ENCODE measurements at regions not wholly inside any gene's neighbourhood (a gene's known extent, or its start where the extent isn't known, plus 50 kb on each side); places are given as distances from the start of the nearest gene placed in this dataset.
"Not testable (repeated sequence)": the region's sequence is repeated elsewhere in the genome, so short reads cannot be mapped to it uniquely, and the experiment has no call there.

GRCh38 chr3:125645616-125646015 is 50.3 kb upstream of the OSBPL11 start:
- no peak for DNase-seq

DNA sequence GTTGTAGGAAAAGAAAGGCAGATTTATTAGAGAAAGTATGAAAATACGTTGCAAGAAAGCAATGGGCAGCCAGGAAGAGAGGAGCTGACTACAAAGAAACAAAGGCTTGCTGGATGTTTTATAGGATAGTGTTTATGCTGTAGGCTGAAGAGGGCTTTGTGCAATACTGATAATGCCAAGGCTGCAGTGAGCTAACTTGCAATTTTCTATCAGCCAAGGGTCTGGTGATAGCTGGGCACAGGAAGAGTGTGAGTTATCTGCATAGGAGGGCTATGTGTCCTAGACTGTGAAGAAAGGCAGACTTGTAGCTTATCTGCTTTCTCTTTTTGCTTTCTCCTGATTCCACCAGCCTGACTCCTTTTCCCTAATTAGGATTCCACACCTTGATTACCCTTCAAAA is 51.3 kb upstream of the OSBPL11 start:
- no peak for DNase-seq

GRCh38 chr3:125647318-125648014 is 52.2 kb upstream of the OSBPL11 start:
- peak; percentile 83 for DNase-seq

DNA sequence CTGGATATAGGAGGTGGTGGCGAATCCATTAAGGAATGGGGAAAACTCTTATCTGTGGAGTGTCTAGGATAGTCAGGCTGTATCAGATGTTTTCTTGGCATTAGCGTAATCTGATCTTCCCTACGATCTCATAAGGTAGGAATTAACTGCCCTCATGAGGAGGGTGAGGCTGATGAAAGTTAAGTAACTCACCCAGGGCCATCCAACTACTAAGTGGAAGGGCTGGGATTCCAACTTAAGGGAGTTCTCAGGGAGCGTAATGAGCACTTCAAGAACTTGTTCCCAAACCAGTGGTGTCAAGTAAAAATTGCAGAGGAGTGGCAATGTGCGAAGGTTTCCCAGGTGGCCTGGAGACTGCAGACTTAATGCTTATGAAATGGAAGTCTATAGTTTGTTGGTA is 55.9 kb upstream of the OSBPL11 start:
- DNase-seq, result no peak

DNA sequence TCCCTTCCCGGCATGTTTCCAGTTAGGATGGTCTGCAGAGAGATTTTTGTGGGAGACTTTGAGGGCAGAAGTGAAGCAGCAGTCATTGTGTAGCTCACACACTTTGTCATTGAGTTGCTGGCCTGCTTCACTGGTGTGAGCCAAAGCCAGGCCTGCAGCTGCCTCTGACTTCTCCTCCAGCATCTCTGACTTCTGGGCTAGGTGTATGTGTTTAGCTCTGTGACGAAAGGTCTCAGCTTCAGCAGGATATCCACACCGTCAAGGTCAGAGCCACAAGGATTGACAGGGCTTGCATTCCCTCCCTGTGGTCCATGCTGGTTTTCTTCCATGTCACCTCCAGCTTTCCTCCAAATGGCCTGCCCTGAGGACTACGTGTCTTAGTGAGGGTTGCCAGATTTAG is 57.1 kb upstream of the OSBPL11 start:
- DNase-seq, result no peak

DNA sequence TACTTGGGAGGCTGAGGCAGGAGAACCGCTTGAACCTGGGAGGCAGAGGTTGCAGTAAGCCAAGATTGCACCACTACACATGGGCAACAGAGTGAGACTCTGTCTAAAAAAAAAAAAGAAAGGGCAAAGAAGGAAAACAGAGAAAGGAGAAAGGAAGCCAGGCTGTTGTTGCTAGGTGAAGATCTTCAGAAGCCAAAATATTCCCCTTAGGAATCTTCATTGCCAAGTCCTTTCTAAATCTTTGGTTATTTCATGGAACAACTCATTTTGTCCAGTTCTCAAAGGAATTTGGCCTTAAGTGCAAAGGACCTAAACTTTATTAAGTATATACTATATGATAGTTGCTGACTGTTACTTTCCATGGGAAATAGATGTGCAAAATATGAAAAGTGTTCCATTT is 59.2 kb upstream of the OSBPL11 start:
- no peak for DNase-seq

DNA sequence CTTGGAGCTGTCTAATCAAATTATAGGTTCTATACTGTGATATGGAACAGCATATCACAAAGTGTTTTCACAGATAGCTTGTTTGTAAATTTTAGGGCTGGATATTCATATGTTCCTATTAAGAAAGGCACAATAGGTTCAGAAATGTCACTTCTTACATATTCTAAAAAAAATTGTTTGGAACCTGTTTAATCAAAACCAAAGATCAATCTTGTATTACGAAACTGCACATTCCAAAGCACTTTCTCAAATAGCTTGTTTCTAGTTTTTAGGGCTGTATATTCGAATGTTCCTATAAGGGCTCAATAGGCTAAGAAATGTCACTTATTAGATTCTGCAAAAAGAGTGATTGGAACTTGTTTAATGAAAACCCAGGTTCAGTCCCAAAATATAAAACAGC is 67.4 kb upstream of the OSBPL11 start:
- no peak for DNase-seq

GRCh38 chr3:125670352-125670751 is 75.1 kb upstream of the OSBPL11 start:
- no peak for DNase-seq

- DNase-seq, result no peak
Measured at GRCh38 chr3:125670945-125671344, 75.6 kb upstream of the OSBPL11 start.

DNA sequence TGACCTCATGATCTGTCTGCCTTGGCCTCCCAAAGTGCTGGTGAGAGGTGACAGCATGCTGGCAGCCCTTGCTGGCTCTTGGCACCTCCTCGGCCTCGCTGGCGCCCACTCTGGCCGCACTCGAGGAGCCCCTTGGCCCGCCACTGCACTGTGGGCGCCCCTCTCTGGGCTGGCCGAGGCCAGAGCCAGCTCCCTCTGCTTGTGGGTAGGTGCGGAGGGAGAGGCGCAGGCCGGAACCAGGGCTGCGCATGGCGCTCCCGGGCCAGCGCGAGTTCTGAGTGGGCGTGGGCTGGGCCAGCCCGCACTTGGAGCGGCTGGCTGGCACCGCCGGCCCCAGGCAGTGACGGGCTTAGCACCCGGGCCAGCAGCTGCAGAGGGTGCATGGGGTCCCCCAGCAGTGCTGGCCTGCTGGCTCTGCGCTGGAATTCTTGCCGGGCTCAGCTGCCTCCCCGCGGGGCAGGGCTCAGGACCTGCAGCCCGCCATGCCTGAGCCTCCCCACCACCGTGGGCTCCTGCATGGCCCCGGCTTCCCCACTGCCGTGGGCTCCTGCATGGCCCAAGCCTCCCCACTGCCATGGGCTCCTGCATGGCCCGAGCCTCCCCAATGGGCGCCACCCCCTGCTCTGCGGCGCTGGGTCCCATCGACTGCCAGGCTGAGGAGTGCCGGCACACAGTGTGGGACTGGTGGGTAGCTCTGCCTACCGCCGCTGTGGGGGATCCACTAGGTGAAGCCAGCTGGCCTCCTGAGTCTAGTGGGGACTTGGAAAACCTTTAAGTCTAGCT is 76.4 kb upstream of the OSBPL11 start:
- no peak for DNase-seq

DNA sequence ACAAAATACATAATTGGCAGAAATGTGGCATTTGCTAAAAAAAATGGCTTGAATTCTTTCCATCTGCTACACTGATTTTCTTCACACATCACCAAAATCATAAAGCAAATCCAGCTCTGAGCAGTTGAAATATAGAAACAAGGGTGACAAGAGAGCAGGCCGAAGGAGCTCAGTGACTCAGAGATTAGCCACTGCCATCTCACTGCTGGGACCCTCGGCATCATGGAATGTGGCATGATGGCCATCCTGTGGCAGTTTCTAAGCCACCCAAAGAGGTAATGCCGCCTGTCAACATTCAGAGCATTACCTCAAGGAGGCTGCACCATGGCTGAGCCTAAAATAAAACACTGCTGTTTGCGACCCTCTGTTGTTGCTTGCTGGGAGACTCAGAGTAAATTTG is 80.5 kb upstream of the OSBPL11 start:
- DNase-seq, result no peak

- DNase-seq, result no peak
Measured at GRCh38 chr3:125679258-125679657, 84.0 kb upstream of the OSBPL11 start.

GRCh38 chr3:125681146-125681545 is 85.8 kb upstream of the OSBPL11 start:
- no peak for DNase-seq

- not testable (repeated sequence) for DNase-seq
Measured at GRCh38 chr3:125681906-125682305, 86.6 kb upstream of the OSBPL11 start.

DNA sequence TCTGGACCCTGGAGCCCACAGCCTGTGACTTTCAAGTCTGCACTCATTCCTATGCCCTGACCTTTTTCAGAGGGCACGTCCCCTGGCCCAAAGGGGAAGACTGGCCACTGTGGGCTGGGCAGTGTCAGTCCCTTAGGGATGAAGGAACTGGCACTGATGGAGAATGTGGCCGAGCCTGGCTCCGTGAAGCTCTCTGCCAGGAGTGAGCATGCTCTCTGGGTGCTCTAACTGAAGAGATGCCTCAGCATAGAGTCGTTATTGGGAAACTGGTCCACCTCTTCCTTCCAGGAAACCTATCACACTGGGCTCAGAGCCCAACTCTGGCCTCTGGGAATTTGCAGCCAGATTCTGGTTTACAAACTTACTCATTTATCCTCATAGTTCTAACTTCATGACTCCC is 87.3 kb upstream of the OSBPL11 start:
- DNase-seq, result not testable (repeated sequence)

- peak; percentile 57 for DNase-seq
Measured at GRCh38 chr3:125683067-125683829, 88.0 kb upstream of the OSBPL11 start.

DNA sequence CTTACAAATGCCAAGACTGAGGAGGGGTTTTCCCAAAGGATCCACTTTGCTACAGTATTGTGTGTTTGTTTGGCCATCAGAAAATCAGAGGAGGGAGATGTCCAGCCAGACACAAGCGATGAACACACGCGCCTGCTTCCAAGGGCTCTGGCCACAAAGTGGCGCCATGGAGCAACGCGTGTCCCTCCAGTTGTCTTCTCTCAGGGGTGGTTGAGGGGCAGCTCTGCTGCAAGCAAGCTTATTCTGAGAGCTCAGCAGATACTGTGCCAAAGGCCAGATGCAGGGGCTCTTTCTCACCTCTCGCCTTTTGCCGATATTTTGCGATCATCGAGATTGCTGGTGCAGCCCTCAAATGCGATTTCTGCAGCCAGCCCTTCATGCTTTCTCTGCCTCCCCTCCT is 88.9 kb upstream of the OSBPL11 start:
- DNase-seq, result no peak

DNA sequence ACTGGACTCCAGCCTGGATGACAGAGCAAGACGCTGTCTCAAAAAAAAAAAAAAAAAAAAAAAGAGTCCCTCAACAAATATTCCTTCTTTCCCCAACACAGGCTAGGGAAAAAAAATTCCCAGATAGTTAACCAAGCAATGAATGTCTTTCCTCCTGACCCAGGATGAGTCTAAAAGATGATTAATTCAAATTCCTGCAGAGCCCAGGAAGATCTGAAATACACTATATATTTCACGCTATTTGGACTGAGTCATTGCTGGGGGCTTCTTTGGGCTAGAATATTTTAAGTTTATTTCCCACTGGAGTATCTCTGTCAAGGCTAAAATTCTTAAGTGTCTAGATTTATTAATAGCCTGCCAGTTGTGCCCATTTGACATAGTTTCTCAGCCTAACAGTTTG is 90.4 kb upstream of the OSBPL11 start:
- not testable (repeated sequence) for DNase-seq

DNA sequence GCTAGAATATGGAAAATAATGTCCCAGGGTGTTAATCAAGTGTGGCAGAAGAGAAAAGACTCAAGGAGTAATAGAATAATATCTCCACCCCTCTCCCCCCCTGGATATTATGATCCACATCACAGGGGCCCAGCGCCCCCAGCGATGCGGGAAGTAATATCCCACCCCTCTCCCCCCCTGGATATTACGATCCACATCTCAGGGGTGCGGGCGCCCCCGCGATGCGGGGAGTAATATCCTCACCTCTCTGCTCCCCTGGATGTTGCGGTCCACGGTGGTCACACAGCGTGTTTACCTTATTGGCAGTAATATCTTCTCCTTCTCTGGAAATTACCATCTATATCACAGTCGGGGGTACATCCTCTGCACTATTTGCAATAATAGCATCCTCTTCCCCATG is 97.1 kb upstream of the OSBPL11 start:
- no peak for DNase-seq

DNA sequence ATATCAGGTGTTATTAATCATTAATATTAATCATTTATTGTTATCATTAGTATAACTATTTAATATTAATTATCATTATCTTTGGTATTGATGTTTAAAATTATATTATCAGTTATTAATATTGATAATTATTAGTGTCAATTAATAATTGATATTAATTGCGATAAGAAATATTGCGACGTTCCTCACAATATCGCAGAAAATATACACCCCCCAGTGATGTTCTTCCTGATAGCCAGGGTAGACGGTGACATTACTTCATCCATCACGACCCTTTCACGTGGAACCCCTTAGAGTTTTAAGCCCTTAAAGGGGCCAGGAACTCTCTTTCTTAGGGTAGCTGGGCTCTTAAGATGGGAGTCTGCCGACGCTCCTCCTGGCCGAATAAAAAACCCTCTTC is 98.6 kb upstream of the OSBPL11 start:
- no peak for DNase-seq

DNA sequence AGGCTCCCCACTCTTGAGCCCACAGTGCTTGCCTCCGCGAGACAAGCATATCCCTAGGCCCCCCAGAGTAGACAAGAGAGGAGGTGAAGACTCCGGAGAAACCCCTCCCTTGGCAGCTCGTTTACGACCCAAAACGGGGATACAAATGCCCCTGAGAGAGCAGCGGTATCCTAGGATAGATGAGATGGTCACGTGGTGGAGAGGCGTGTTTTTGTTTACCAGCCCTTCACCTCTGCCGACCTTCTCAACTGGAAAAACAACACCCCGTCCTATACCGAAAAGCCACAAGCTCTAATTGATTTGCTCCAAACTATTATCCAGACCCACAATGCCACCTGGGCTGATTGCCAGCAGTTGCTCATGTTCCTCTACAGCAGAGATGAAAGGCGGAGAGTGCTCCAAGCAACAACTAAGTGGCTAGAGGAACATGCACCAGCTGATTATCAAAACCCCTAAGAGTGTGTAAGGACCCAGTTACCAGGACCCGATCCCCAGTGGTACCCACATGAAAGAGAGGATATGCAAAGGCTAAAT is 99.5 kb upstream of the OSBPL11 start:
- DNase-seq, result peak; percentile 28

GRCh38 chr3:125695688-125696087 is 100.4 kb upstream of the OSBPL11 start:
- no peak for DNase-seq

DNA sequence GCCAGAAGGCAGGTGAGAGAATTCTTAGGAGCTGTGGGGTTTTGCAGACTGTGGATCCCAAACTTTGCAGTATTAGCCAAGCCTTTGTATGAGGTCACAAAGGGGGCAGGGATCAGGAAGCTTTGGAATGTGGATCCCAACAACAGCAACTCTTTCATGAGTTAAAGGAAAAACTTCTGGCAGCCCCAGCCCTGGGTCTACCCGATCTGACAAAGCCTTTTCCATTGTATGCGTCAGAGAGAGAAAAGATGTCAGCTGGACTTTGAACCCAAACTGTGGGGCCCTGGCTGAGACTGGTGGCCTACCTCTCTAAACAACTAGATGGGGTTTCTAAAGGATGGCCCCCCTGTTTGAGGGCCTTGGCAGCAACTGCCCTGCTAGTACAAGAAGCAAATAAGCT is 101.8 kb upstream of the OSBPL11 start:
- not testable (repeated sequence) for DNase-seq
